ENCODE measurements at regions not wholly inside any gene's neighbourhood (a gene's known extent, or its start where the extent isn't known, plus 50 kb on each side); places are given as distances from the start of the nearest gene placed in this dataset.

- in situ Hi-C loops (cut with HindIII; ENCODE audit: low sequenced_read_pairs) = no loop called here
- DNase-seq (ENCODE audit: low read depth) = no peak
- no peak for TF ChIP-seq CTCF (IDR thresholded peaks at IDR 0.05; ENCODE audit: low read depth, low read length, missing control alignments)
- H3K4me3 ChIP-seq (ENCODE audit: low read depth, low read length) = no peak overlapping the region
Observed at GRCh38 chr9:115978091-115978490, 175.5 kb upstream of the PAPPA start.

DNA sequence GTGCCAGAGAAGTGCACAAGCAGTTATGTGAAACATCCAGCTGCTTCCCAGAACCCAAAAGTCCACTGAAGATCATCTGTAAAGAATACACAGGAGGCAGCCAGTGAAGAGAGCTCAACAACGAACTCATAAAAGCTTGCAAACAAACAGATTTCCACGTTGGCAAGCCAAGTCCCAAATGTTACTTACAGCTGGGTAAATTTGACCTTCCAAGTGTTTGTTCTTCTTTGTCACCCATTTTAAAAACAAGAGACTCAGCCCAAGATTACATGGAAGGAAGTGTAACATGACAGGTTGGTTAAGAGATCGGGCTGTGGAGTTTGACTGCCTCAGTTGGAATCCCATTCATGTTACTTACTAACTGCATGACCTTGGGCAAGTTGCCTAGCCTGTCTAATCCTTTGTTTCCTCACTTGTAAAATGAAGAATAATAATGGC is 174.9 kb upstream of the PAPPA start:
- peak; percentile 49 for DNase-seq (ENCODE audit: low read depth)
- no peak for TF ChIP-seq CTCF (IDR thresholded peaks at IDR 0.05; ENCODE audit: low read depth, low read length, missing control alignments)
- H3K4me3 ChIP-seq (ENCODE audit: low read depth, low read length) = no peak overlapping the region
- in situ Hi-C loops (cut with HindIII; ENCODE audit: low sequenced_read_pairs) = no loop called here

DNA sequence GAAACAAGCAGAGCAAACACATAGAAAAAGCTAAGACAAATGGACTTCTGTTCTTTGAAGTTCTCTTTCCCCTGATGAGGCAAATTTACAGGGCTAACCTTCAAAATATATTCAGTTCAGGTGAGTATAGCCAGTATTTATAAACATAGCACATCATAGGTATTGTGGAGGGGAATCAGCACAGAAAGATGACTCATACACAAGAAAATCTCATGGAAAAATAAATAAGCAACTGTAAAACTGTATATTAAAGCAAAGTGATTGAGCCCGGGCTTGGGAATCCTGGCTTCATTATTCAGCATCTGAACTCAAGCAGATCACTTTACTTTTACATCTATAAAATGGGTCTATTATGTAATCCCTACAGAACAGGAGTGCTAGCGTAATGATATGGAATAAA is 173.5 kb upstream of the PAPPA start:
- no peak overlapping the region for H3K4me3 ChIP-seq (ENCODE audit: low read depth, low read length)
- DNase-seq (ENCODE audit: low read depth) = no peak
- in situ Hi-C loops (cut with HindIII; ENCODE audit: low sequenced_read_pairs) = no loop called here
- TF ChIP-seq CTCF (IDR thresholded peaks at IDR 0.05; ENCODE audit: low read depth, low read length, missing control alignments) = no peak

- no peak for DNase-seq (ENCODE audit: low read depth)
- TF ChIP-seq CTCF (IDR thresholded peaks at IDR 0.05; ENCODE audit: low read depth, low read length, missing control alignments) = no peak
- no peak overlapping the region for H3K4me3 ChIP-seq (ENCODE audit: low read depth, low read length)
- in situ Hi-C loops (cut with HindIII; ENCODE audit: low sequenced_read_pairs) = no loop called here
Observed at GRCh38 chr9:115980502-115980901, 173.1 kb upstream of the PAPPA start.

DNA sequence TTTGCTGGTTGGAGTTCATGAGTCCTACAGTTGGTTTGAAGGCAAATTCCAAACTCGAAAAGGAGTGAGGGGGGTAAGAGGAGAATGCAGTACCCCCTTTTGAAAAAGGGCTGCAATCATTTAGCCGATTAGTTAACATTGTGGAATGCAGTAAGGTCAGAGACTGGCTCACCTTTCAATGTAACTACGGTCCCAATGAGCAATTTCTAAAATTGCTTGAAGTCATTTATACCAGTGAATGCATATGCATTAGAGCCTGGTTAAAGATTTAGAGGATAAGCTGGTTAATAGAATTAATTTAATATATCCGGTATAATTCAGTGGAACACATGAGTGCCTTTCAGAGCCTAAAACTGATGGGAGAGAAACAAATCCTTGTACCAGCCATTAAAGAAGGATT is 172.6 kb upstream of the PAPPA start:
- no peak for DNase-seq (ENCODE audit: low read depth)
- no peak for TF ChIP-seq CTCF (IDR thresholded peaks at IDR 0.05; ENCODE audit: low read depth, low read length, missing control alignments)
- H3K4me3 ChIP-seq (ENCODE audit: low read depth, low read length) = no peak overlapping the region
- in situ Hi-C loops (cut with HindIII; ENCODE audit: low sequenced_read_pairs) = no loop called here

GRCh38 chr9:115983366-115983765 is 170.2 kb upstream of the PAPPA start:
- in situ Hi-C loops (cut with HindIII; ENCODE audit: low sequenced_read_pairs) = no loop called here
- TF ChIP-seq CTCF (IDR thresholded peaks at IDR 0.05; ENCODE audit: low read depth, low read length, missing control alignments) = no peak
- DNase-seq (ENCODE audit: low read depth) = no peak
- H3K4me3 ChIP-seq (ENCODE audit: low read depth, low read length) = no peak overlapping the region

- in situ Hi-C loops (cut with HindIII; ENCODE audit: low sequenced_read_pairs) = no loop called here
- H3K4me3 ChIP-seq (ENCODE audit: low read depth, low read length) = no peak overlapping the region
- DNase-seq (ENCODE audit: low read depth) = no peak
- TF ChIP-seq CTCF (IDR thresholded peaks at IDR 0.05; ENCODE audit: low read depth, low read length, missing control alignments) = no peak
Observed at GRCh38 chr9:115985657-115986056, 167.9 kb upstream of the PAPPA start.

Measured in astrocyte of the cerebellum (primary cell).